Hepatocyte (in vitro differentiated cells): ENCODE measurements at regions not wholly inside any gene's neighbourhood (a gene's known extent, or its start where the extent isn't known, plus 50 kb on each side); places are given as distances from the start of the nearest gene placed in this dataset.

Experiments used
- EZH2 ChIP-seq: fragments of 200-600 bp; sonication (generic); IDR thresholded peaks from 2 replicates; pipeline ENCODE4 v1.6.1; 2016; ENCODE audit warnings: antibody characterized with exemption, mild to moderate bottlenecking, borderline replicate concordance
- TF ChIP-seq, protein P1 (sequence below): fragments of 200-600 bp; sonication (generic); IDR thresholded peaks from 2 replicates; pipeline ENCODE4 v1.5.1; 2016; ENCODE audit warnings: antibody characterized with exemption, mild to moderate bottlenecking; ENCODE audit not compliant: poor library complexity

DNA sequence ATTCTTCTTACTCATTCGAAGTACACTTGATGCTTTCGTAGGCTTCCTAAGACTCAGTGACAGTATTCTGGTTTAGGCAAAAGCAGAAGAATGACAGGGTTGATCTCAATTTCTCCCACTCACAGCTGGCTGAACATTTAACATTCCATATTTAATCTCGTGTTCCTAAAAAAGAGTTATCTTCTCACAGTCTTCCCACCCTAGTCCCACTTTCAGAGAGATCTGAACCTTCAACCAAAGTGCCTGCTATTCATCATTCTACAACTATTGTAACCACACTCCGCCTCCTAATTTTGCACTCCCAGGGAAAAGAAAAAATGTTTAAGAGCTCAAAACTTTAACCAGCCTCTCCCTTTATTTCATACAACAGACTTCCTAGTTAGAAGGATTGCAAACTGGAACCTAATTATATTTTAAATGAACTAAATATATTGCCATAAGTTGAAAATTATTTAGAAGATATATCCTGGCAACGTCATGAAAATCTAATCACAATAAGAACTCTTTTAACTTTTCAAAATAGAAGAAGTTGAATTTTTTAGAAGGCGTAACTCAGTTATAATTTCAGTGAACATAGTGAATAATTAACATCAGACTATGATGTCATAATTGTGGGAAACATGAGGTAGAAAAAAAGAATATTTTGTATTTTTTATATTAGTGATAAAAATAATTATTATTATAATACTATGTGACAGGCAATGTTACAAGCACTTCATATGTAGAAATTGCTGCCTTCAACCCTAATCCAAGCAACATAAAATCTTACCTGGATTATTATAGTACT is 540.9 kb upstream of the ADGRL2 start:
- no peak for TF ChIP-seq EZH2
- TF ChIP-seq, protein P1, sequence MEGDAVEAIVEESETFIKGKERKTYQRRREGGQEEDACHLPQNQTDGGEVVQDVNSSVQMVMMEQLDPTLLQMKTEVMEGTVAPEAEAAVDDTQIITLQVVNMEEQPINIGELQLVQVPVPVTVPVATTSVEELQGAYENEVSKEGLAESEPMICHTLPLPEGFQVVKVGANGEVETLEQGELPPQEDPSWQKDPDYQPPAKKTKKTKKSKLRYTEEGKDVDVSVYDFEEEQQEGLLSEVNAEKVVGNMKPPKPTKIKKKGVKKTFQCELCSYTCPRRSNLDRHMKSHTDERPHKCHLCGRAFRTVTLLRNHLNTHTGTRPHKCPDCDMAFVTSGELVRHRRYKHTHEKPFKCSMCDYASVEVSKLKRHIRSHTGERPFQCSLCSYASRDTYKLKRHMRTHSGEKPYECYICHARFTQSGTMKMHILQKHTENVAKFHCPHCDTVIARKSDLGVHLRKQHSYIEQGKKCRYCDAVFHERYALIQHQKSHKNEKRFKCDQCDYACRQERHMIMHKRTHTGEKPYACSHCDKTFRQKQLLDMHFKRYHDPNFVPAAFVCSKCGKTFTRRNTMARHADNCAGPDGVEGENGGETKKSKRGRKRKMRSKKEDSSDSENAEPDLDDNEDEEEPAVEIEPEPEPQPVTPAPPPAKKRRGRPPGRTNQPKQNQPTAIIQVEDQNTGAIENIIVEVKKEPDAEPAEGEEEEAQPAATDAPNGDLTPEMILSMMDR: no peak
